OCI-LY1 (cell line): ENCODE measurements at regions not wholly inside any gene's neighbourhood (a gene's known extent, or its start where the extent isn't known, plus 50 kb on each side); places are given as distances from the start of the nearest gene placed in this dataset.

Experiments used
- CTCF ChIP-seq: fragments of 200-600 bp; sonication (generic), shearing (Covaris generic); IDR thresholded peaks from 2 replicates; pipeline ENCODE4 v1.5.1; 2017; ENCODE audit warnings: mild to moderate bottlenecking, antibody characterized with exemption, low read length, moderate library complexity, mixed read lengths
- EZH2 ChIP-seq: fragments of 200-600 bp; sonication (generic), shearing (Covaris generic); IDR thresholded peaks from 2 replicates; pipeline ENCODE4 v1.8.0; 2017; ENCODE audit warnings: borderline replicate concordance, mixed run types, mild to moderate bottlenecking, antibody characterized with exemption, low read length, moderate library complexity, mixed read lengths

DNA sequence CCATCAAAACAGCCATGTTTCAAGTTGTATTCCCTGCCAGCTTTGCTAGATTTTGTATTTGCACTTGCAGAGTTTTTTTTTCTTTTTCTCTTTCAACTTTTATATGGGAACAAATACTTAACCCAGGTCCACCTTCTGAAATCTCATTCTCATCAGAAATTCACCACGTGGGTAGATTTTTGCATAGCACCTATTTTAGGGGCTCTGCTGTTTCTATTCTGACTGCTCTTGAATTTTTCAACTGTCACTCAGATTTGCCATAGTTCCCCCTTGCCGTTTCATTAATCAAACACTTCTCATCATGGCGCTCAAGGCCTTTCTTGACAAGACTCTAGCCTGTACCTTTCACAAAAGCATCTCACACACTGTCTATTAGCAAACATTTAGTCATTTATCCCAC lies 767.2 kb downstream of the VRK1 start:
- TF ChIP-seq CTCF (no peak), EZH2 (no peak)
